KMS-11 (cell line): ENCODE measurements at regions not wholly inside any gene's neighbourhood (a gene's known extent, or its start where the extent isn't known, plus 50 kb on each side); places are given as distances from the start of the nearest gene placed in this dataset.

ENCODE experiments used
- H2AFZ ChIP-seq: fragments of 200-600 bp; sonication (generic); 2 replicates; pipeline ENCODE4 v1.6.1; 2016; ENCODE audit warnings: antibody characterized with exemption, mixed run types, low read depth
- H3K27ac ChIP-seq: fragments of 200-600 bp; sonication (generic); 2 replicates; pipeline ENCODE4 v1.6.1; 2016; ENCODE audit warnings: mild to moderate bottlenecking, mixed run types
- H3K27me3 ChIP-seq: fragments of 200-600 bp; sonication (generic); 2 replicates; pipeline ENCODE4 v1.6.1; 2017; ENCODE audit warnings: mild to moderate bottlenecking, low read depth, mixed run types, moderate library complexity; ENCODE audit not compliant: insufficient read depth
- H3K36me3 ChIP-seq: fragments of 200-600 bp; sonication (generic); 2 replicates; pipeline ENCODE4 v1.6.1; 2017; ENCODE audit warnings: mild to moderate bottlenecking, mixed run types; ENCODE audit not compliant: insufficient read depth
- H3K4me1 ChIP-seq: fragments of 200-600 bp; sonication (generic); 2 replicates; pipeline ENCODE4 v1.6.1; 2016; ENCODE audit warnings: mild to moderate bottlenecking, low read depth, mixed run types; ENCODE audit not compliant: poor library complexity, severe bottlenecking
- H3K4me2 ChIP-seq: fragments of 200-600 bp; sonication (generic); 2 replicates; pipeline ENCODE4 v1.7.0; 2016; ENCODE audit warnings: mild to moderate bottlenecking, mixed run types
- H3K4me3 ChIP-seq: fragments of 200-600 bp; sonication (generic); IDR thresholded peaks from 2 replicates; pipeline ENCODE4 v1.6.1; 2017; ENCODE audit warnings: low read depth, low read length, mixed read lengths; ENCODE audit not compliant: insufficient read depth
- H3K79me2 ChIP-seq: fragments of 200-600 bp; sonication (generic); 2 replicates; pipeline ENCODE4 v1.6.1; 2016; ENCODE audit warnings: low read depth, mixed run types; ENCODE audit not compliant: insufficient read depth
- H3K9ac ChIP-seq: fragments of 200-600 bp; sonication (generic); 2 replicates; pipeline ENCODE4 v1.6.1; 2016; ENCODE audit warnings: mild to moderate bottlenecking, mixed run types
- H4K20me1 ChIP-seq: fragments of 200-600 bp; sonication (generic); 2 replicates; pipeline ENCODE4 v1.6.1; 2016; ENCODE audit warnings: mild to moderate bottlenecking, mixed run types; ENCODE audit not compliant: insufficient read depth
- CTCF ChIP-seq: fragments of 200-600 bp; sonication (generic); conservative IDR thresholded peaks from 2 replicates; pipeline ENCODE4 v1.6.1; 2017; ENCODE audit warnings: low read depth, mild to moderate bottlenecking, antibody characterized with exemption, low read length, moderate library complexity, mixed read lengths

- no peak overlapping the region for H3K4me3 ChIP-seq
- H3K4me2 ChIP-seq = no peak overlapping the region
- H3K4me1 ChIP-seq = no peaks in the 10 kb centered on the region
- H3K27ac ChIP-seq = no peak overlapping the region
- H3K27me3 ChIP-seq = no peaks in the 10 kb centered on the region
- no peak for TF ChIP-seq CTCF
- H3K79me2 ChIP-seq = no peaks in the 10 kb centered on the region
- H4K20me1 ChIP-seq = no peaks in the 10 kb centered on the region
- no peak overlapping the region for H3K9ac ChIP-seq
- H3K36me3 ChIP-seq = no peaks in the 10 kb centered on the region
- H2AFZ ChIP-seq = no peak overlapping the region
Measured at GRCh38 chr12:16849473-16849872, 243.5 kb upstream of the LMO3 start.

GRCh38 chr12:16844875-16845274 lies 238.9 kb upstream of the LMO3 start:
- H3K4me2 ChIP-seq = no peak overlapping the region
- H3K9ac ChIP-seq = no peak overlapping the region
- H3K27me3 ChIP-seq = no peaks in the 10 kb centered on the region
- no peak overlapping the region for H3K27ac ChIP-seq
- no peak for TF ChIP-seq CTCF
- no peak overlapping the region for H2AFZ ChIP-seq
- no peak overlapping the region for H3K4me3 ChIP-seq
- H3K79me2 ChIP-seq = no peaks in the 10 kb centered on the region
- H3K4me1 ChIP-seq = no peaks in the 10 kb centered on the region
- H3K36me3 ChIP-seq = no peaks in the 10 kb centered on the region
- no peaks in the 10 kb centered on the region for H4K20me1 ChIP-seq

- Histone ChIP-seq H3K79me2 (no peaks in the 10 kb centered on the region), H3K9ac (no peak overlapping the region), H2AFZ (no peak overlapping the region), H3K4me1 (no peaks in the 10 kb centered on the region), H3K4me2 (no peak overlapping the region), H3K27me3 (no peaks in the 10 kb centered on the region), H3K27ac (no peak overlapping the region), H4K20me1 (no peaks in the 10 kb centered on the region), H3K4me3 (no peak overlapping the region), H3K36me3 (no peaks in the 10 kb centered on the region)
- TF ChIP-seq CTCF = no peak
Measured at GRCh38 chr12:16833376-16834015, 227.5 kb upstream of the LMO3 start.

- no peaks in the 10 kb centered on the region for H3K79me2 ChIP-seq
- H3K4me3 ChIP-seq = no peak overlapping the region
- no peak overlapping the region for H3K9ac ChIP-seq
- no peaks in the 10 kb centered on the region for H3K4me1 ChIP-seq
- H3K36me3 ChIP-seq = no peaks in the 10 kb centered on the region
- no peak overlapping the region for H3K4me2 ChIP-seq
- H4K20me1 ChIP-seq = no peaks in the 10 kb centered on the region
- no peak overlapping the region for H3K27ac ChIP-seq
- no peaks in the 10 kb centered on the region for H3K27me3 ChIP-seq
- no peak overlapping the region for H2AFZ ChIP-seq
- TF ChIP-seq CTCF = no peak
Measured at GRCh38 chr12:16828891-16829290, 222.9 kb upstream of the LMO3 start.
